H9 (cell line): ENCODE measurements at regions not wholly inside any gene's neighbourhood (a gene's known extent, or its start where the extent isn't known, plus 50 kb on each side); places are given as distances from the start of the nearest gene placed in this dataset.

Source experiments
- DNase-seq: peaks from one replicate; pipeline ENCODE4 v3.0.0-alpha.2; 2017
- H2AFZ ChIP-seq: one replicate; pipeline ENCODE4 v1.6.1; 2013; ENCODE audit warnings: mild to moderate bottlenecking, low read length, control low read depth, moderate library complexity
- H2AK5ac ChIP-seq: 2 replicates; pipeline ENCODE4 v1.6.1; 2013; ENCODE audit warnings: low read length, control low read depth, mixed read lengths; ENCODE audit not compliant: insufficient read length
- H2BK120ac ChIP-seq: one replicate; pipeline ENCODE4 v1.6.1; 2013; ENCODE audit warnings: low read depth, mild to moderate bottlenecking, low read length, control low read depth, inconsistent platforms; ENCODE audit not compliant: poor library complexity, severe bottlenecking
- H2BK12ac ChIP-seq: 2 replicates; pipeline ENCODE4 v1.6.1; 2013; ENCODE audit warnings: low read length, control low read depth, mixed read lengths, low read depth; ENCODE audit not compliant: insufficient read length
- H2BK15ac ChIP-seq: 2 replicates; pipeline ENCODE4 v1.6.1; 2013; ENCODE audit warnings: low read depth, low read length, control low read depth
- H2BK20ac ChIP-seq: one replicate; pipeline ENCODE4 v1.6.1; 2013; ENCODE audit warnings: low read depth, mild to moderate bottlenecking, low read length, control low read depth, inconsistent platforms; ENCODE audit not compliant: poor library complexity, severe bottlenecking
- H2BK5ac ChIP-seq: 2 replicates; pipeline ENCODE4 v1.6.1; 2013; ENCODE audit warnings: low read length, control low read depth, mixed read lengths; ENCODE audit not compliant: insufficient read length
- H3K14ac ChIP-seq: 2 replicates; pipeline ENCODE4 v1.6.1; 2013; ENCODE audit warnings: low read length, control low read depth; ENCODE audit not compliant: insufficient read depth
- H3K18ac ChIP-seq: 2 replicates; pipeline ENCODE4 v1.6.1; 2013; ENCODE audit warnings: low read depth, mild to moderate bottlenecking, mixed read lengths, low read length, control low read depth; ENCODE audit not compliant: insufficient read length
- H3K23ac ChIP-seq: 2 replicates; pipeline ENCODE4 v1.6.1; 2013; ENCODE audit warnings: low read length, control low read depth, mixed read lengths, low read depth; ENCODE audit not compliant: insufficient read length
- H3K23me2 ChIP-seq: 2 replicates; pipeline ENCODE4 v1.6.1; 2013; ENCODE audit warnings: low read depth, mild to moderate bottlenecking, mixed read lengths, low read length, control low read depth; ENCODE audit not compliant: insufficient read length, poor library complexity, severe bottlenecking
- H3K27ac ChIP-seq: 2 replicates; pipeline ENCODE4 v1.5.1; 2013; ENCODE audit warnings: low read length, control low read depth, mixed read lengths, low read depth; ENCODE audit not compliant: insufficient read length
- H3K27me3 ChIP-seq: 2 replicates; pipeline ENCODE4 v1.6.1; 2013; ENCODE audit warnings: low read length, control low read depth, inconsistent platforms; ENCODE audit not compliant: insufficient read depth
- H3K4ac ChIP-seq: 2 replicates; pipeline ENCODE4 v1.6.1; 2013; ENCODE audit warnings: low read depth, mild to moderate bottlenecking, control low read depth, inconsistent platforms, low read length, moderate library complexity
- H3K4me1 ChIP-seq: 2 replicates; pipeline ENCODE4 v1.6.1; 2013; ENCODE audit warnings: low read length, control low read depth, inconsistent platforms; ENCODE audit not compliant: insufficient read depth
- H3K4me2 ChIP-seq: 2 replicates; pipeline ENCODE4 v1.6.1; 2013; ENCODE audit warnings: low read length, control low read depth, mixed read lengths; ENCODE audit not compliant: insufficient read length, insufficient read depth
- H3K56ac ChIP-seq: 2 replicates; pipeline ENCODE4 v1.6.1; 2013; ENCODE audit warnings: low read depth, mild to moderate bottlenecking, mixed read lengths, low read length, control low read depth; ENCODE audit not compliant: insufficient read length
- H3K79me1 ChIP-seq: 2 replicates; pipeline ENCODE4 v1.6.1; 2013; ENCODE audit warnings: low read depth, mild to moderate bottlenecking, moderate library complexity, low read length, control low read depth, inconsistent platforms; ENCODE audit not compliant: insufficient read depth, poor library complexity, severe bottlenecking
- H3K79me2 ChIP-seq: 2 replicates; pipeline ENCODE4 v1.6.1; 2013; ENCODE audit warnings: low read length, control low read depth, inconsistent platforms; ENCODE audit not compliant: insufficient read depth
- H3K9ac ChIP-seq: 2 replicates; pipeline ENCODE4 v1.6.1; 2013; ENCODE audit warnings: low read length, control low read depth, mixed read lengths; ENCODE audit not compliant: insufficient read length; ENCODE audit errors: extremely low read depth
- H3K9me3 ChIP-seq: one replicate; pipeline ENCODE4 v1.6.1; 2013; ENCODE audit warnings: low read depth, low read length, inconsistent platforms; ENCODE audit not compliant: control insufficient read depth
- H3T11ph ChIP-seq: one replicate; pipeline ENCODE4 v1.6.1; 2013; ENCODE audit warnings: mild to moderate bottlenecking, low read length, control low read depth, inconsistent platforms
- H4K20me1 ChIP-seq: one replicate; pipeline ENCODE4 v1.6.1; 2013; ENCODE audit not compliant: control insufficient read depth, insufficient read length, insufficient read depth
- H4K5ac ChIP-seq: 2 replicates; pipeline ENCODE4 v1.6.1; 2013; ENCODE audit warnings: low read depth, mild to moderate bottlenecking, mixed read lengths, low read length, control low read depth; ENCODE audit not compliant: insufficient read length
- H4K8ac ChIP-seq: replicated peaks from 2 replicates; pipeline ENCODE4 v1.6.1; 2013; ENCODE audit warnings: low read length, control low read depth, mixed read lengths, low read depth; ENCODE audit not compliant: insufficient read length
- H4K91ac ChIP-seq: 2 replicates; pipeline ENCODE4 v1.6.1; 2013; ENCODE audit warnings: low read depth, mild to moderate bottlenecking, moderate library complexity, mixed read lengths, low read length, control low read depth; ENCODE audit not compliant: insufficient read length
- H3K27ac Mint-ChIP-seq, 3 experiments: 2 replicates in 2 of 3; 3 replicates in 1 of 3; pipeline ENCODE4 v1.8.0; 2020 to 2021; ENCODE audit warnings: mixed read lengths in 3 of 3, mild to moderate bottlenecking in 1 of 3, moderate library complexity in 1 of 3
- H3K27me3 Mint-ChIP-seq: 2 replicates; pipeline ENCODE4 v1.8.0; 2021; ENCODE audit warnings: low read depth, mild to moderate bottlenecking, moderate library complexity, mixed read lengths
- H3K36me3 Mint-ChIP-seq, 3 experiments: 2 replicates in 2 of 3; 3 replicates in 1 of 3; pipeline ENCODE4 v1.8.0; 2020 to 2021; ENCODE audit warnings: low read depth in 3 of 3, mixed read lengths in 3 of 3; ENCODE audit not compliant: insufficient read depth in 1 of 3
- H3K4me1 Mint-ChIP-seq, 2 experiments: 2 replicates each; pipeline ENCODE4 v1.8.0; 2020; ENCODE audit warnings: mixed read lengths in 2 of 2
- H3K4me3 Mint-ChIP-seq, 2 experiments: 2 replicates in 1 of 2; 3 replicates in 1 of 2; pipeline ENCODE4 v1.8.0; 2020 to 2021; ENCODE audit warnings: mild to moderate bottlenecking in 2 of 2, mixed read lengths in 2 of 2, moderate library complexity in 1 of 2
- H3K9me3 Mint-ChIP-seq, 2 experiments: 2 replicates in 1 of 2; 3 replicates in 1 of 2; pipeline ENCODE4 v1.8.0; 2020; ENCODE audit warnings: mild to moderate bottlenecking in 2 of 2, mixed read lengths in 2 of 2, moderate library complexity in 1 of 2
- CTCF ChIP-seq: fragments of 200-600 bp; sonication (generic); conservative IDR thresholded peaks from 3 replicates; pipeline ENCODE4 v1.8.0; 2021; ENCODE audit warnings: antibody characterized with exemption, mild to moderate bottlenecking
- WGBS: extraction: QIAGEN DNeasy Blood & Tissue Kit; methylation state at CpG from one replicate; pipeline ENCODE4 v1.1.7; 2013; ENCODE audit warnings: missing lambda C conversion rate, low lambda C conversion rate, mixed read lengths; ENCODE audit not compliant: insufficient read length; ENCODE audit errors: extremely low coverage; 5-methylcytosine and 5-hydroxymethylcytosine counted together

- Histone ChIP-seq H4K5ac (no peak overlapping the region), H2BK5ac (peak overlapping the region; percentile 57), H2AFZ (peak overlapping the region; percentile 66), H2BK20ac (no peak overlapping the region), H3K23ac (no peak overlapping the region), H3K14ac (no peak overlapping the region), H2BK12ac (no peak overlapping the region), H3T11ph (no peak overlapping the region), H3K27ac (peak overlapping the region; percentile 79), H2AK5ac (no peak overlapping the region), H3K4ac (no peak overlapping the region), H3K9me3 (no peaks in the 10 kb centered on the region), H3K79me1 (no peaks in the 10 kb centered on the region), H3K18ac (no peak overlapping the region), H3K4me2 (peak overlapping the region; percentile 36), H3K23me2 (no peaks in the 10 kb centered on the region), H4K8ac (no peak overlapping the region), H3K4me1 (peaks cover 25% of the 10 kb centered on the region), H3K9ac (no peak overlapping the region), H4K91ac (no peak overlapping the region), H3K79me2 (no peaks in the 10 kb centered on the region), H2BK120ac (no peak overlapping the region), H3K56ac (no peak overlapping the region), H2BK15ac (no peak overlapping the region), H3K27me3 (no peaks in the 10 kb centered on the region), H4K20me1 (no peaks in the 10 kb centered on the region)
- Mint-ChIP-seq H3K36me3 (no peaks in the 10 kb centered on the region; a peak in 1 of 7 replicates), H3K27ac (peak overlapping the region; percentile 78 to 97 (median 92)), H3K4me3 (no peak overlapping the region), H3K4me1 (peaks cover 54 to 59% of the 10 kb centered on the region in 2 experiments), H3K9me3 (no peaks in the 10 kb centered on the region), H3K27me3 (no peaks in the 10 kb centered on the region)
- no peak for DNase-seq
- no peak for TF ChIP-seq CTCF
- WGBS: no CpG with 5 or more reads among the region's 4 CpGs
These were observed 101.9 kb upstream of the ZNF644 start for GRCh38 chr1:91123773-91124172.
